Stimulated activated CD8-positive, alpha-beta memory T cell treated with anti-CD3 and anti-CD28 coated beads, Interleukin-15, amount 100 ng/mL, for 4 hours (primary cell): ENCODE measurements at regions not wholly inside any gene's neighbourhood (a gene's known extent, or its start where the extent isn't known, plus 50 kb on each side); places are given as distances from the start of the nearest gene placed in this dataset.

ENCODE experiments used
- DNase-seq, 2 donors: peaks; one replicate each; pipeline ENCODE4 v3.0.0-alpha.2; 2020; ENCODE audit warnings: low read depth in 2 of 2

- no peak for DNase-seq
These were observed 775.8 kb downstream of the MAFB start for GRCh38 chr20:39913274-39913673.

- no peak for DNase-seq
These were observed 777.5 kb downstream of the MAFB start for GRCh38 chr20:39911497-39911896.

DNA sequence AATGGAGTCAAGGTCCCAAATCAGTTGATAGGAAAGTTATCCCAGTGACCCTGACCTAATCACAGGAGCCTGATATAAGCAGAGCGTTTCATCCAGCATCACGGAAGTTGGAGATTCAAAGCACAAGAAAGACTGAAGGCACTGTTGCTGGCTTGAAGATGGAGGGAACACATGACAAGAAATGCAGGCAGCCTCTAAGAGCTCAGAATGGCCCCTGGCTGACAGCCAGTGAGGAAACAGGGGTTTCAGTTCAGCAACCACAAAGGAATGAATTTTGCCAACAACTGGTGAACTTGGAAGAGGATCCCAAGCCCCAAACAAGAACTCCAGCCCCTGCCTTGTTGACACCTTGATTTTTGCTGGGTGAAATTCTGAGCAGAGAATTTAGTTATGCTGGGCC lies 778.5 kb downstream of the MAFB start:
- no peak for DNase-seq

DNA sequence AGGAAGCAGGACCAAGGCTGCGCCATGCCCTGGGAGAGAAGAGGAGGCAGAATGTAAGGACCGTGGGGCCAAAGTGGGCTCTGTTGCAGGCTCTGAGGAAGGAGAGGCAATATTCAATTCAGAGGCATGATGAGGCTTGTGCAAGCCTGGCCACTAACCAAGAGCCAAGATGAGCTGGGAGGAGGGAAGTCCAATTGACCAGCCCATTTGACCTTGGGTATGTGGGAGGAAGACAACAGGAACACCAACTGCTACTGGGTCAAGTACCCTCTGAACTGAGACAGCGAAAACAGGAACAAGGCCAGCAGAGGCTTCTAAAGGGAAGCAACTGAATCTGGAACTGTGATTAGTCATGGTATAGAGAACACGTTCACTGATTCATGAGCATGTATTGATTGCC lies 779.6 kb downstream of the MAFB start:
- DNase-seq = no peak

DNA sequence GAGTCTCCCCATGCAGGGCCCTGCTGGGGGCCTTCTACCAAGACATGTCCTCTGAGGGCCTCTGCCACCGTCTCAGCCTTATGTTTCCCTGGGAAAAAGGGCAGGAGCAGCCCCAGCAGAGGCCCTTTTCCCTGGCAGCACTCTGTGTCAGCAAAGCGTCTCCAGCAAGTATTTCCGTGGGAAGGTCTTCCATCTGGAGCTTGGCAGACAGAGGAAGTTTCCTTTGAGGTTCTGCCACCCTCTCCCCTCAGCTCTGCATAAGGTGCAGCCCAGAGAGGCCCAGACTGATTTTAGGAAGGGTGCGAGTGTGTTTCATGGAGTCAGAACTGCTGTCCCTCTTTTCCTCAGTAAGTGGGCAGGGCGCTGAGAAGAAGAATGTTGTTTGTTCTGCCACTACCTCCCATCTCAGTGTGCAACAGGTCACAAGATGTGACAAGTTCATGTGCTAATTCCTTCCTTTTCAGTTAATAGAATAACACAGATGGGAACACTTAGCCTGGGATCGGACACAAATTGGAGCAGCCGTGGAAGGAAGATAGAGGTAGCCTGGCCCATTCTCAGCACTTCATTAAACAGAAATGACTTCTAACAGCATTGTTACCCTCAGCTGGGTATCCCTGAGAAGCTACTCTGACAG lies 784.4 kb downstream of the MAFB start:
- no peak for DNase-seq

DNA sequence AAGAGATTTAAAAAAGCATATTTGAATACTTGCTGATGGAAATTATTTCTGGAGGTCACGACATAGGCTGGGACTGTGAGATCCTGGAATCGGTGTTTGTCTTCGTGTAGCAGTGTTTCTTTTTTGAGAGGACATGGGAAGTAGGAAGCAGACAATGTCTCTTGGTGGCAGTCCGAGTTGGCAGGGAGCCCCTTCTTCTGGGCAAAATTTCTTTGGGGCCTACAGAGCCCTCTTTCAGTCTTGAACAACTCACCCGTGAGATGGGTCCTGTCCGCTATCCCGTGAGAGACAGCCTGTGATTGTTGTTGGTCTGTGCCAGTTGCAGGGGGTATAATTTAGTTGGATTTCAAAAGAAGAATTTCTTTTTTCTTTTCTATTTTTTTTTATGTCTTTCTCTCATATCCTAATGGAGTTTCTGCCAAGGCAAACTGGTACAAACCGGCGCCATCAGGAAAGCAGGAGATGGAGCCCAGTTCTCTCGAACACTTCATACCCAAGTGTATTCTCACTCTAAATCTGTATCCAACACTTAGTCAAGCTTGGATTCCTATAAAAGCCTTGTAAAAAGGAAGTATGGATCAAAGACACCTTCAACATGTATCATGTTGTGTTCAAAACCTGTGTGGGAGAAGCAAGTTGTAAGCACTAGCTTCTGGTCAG lies 785.1 kb downstream of the MAFB start:
- DNase-seq = no peak

- DNase-seq = no peak
These were observed 789.2 kb downstream of the MAFB start for GRCh38 chr20:39899881-39900280.

DNA sequence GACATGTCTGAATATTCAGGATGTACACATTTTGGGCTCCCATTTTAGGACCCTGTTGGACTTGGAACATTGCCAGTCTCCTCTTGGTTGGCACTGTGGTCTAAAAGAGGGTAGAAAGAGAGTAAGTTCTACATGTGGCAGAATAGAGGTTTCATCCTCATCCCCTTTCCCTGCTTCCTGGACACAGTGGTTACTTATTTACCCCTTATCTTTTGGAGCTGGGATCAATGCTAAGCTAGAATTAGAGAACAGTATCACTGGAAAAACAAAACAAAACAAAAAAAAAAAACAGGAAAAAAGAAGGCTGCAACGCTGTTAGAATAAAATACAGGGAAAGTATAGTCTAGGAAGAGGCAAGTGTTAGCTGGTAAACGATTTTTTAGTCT lies 790.6 kb downstream of the MAFB start:
- no peak for DNase-seq

DNA sequence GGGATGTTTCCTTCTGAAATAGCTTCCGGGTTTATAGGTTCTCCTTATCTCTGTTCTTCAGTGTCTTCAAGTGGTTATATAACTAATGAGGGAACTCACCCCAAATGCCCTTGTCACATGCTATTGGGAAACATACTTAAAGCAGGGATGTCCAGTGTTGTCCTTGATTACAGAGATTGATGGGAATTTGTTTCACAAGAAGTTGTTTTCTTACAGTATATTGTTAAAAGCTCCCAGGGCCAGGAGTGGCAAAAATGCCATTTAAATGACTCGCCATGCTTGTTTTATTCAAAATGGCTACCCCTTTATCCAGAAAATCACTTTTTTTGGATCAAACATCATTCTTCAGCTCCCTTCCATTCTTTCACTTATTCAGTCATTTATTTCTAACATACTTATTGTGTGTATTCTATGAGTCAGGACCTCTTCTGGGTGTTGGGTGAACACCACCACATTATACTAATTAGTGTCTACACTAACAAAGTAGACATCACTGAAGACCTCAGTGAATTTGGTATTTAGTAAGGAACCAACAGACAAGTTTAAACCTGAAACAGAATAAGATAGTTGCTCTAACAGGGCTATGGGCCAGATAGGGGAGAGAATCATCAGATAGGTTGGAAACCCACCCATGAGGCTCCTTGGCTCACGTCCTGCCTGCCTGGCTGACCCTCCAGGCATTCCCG lies 791.1 kb downstream of the MAFB start:
- no peak for DNase-seq

- DNase-seq = no peak
These were observed 792.0 kb downstream of the MAFB start for GRCh38 chr20:39897058-39897457.

- no peak for DNase-seq
These were observed 795.0 kb downstream of the MAFB start for GRCh38 chr20:39894067-39894466.

DNA sequence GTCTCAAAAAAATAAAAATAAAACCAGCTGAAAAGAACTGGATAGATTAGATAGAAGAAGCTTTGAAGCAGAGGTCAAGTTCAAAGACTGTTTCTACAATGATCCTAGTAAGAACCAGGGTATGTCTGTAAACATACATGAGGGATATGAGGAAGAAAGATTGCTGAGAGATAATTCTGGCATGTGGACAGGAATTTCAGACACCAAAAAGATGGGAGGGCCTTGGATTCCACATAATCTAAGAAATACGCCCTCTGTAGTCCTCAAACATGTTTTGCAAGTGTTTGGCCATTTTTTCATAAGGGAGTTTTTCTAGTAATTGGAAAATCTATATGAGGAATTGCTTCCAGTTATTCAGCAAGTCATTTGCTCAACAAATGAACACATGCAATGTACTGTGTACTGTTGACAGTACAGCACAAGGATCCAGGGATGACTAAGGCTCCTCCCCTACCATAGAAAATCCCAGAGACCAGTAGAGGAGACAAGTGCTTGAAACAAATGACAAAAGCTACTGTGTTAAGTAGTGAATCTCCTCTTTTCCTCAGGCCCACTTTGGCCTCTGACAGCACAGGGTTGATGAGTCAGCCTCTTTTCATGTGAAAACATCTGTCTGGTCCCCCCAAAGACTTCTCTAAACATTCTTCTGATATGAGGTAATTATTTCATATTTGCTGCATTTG lies 795.9 kb downstream of the MAFB start:
- no peak for DNase-seq

GRCh38 chr20:39890697-39891096 lies 798.3 kb downstream of the MAFB start:
- no peak for DNase-seq

DNA sequence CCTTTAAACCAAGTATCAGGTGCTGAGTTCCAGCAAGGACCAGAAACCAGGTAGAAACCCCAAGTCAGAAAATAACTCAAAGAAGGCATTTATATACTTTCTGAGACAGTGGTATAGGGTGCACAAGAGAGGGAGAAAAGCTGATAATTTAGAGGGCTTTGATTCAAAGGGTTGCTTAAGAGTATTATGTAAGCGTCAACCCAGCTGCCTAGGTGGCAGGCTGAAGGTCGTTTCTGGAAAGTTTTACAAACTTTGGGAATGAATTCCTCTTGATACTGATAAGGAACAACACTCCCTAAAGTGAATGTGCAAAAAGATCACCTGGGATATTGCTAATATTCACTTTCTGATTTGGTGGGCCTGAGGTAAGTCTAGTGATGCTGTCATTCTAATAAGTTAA lies 800.7 kb downstream of the MAFB start:
- no peak for DNase-seq

- DNase-seq = no peak
These were observed 802.3 kb downstream of the MAFB start for GRCh38 chr20:39886650-39887190.

DNA sequence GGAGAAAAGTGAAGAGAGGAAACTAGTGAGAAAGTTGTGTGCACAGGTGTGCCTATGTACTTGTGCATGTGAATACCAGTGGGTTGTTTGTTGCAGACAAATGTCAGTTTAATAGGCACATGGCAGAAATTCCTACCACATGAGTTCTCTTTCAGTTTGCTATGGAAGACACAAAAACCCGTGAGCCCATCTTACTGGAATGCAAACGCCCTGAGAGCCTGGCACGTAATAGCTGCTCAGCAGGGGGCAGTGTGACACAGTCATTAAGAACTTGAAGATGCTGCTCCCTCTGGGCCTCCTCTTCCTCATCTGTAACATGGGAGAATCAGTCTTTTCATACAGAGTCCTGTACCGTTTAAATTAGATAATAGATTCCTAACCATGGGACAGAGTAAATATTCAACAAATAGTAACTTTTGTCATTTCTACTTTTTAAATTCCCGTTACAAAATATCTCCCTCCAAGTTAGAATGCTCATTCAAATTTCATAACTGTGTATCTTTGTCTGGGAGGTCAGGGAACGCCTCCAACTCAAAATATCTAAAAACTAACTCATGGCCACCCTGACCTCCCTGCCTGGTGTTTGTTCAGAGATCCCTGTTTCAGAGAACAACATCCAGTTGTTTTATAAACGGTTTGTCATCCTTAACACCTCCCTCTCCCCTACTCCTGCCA lies 802.9 kb downstream of the MAFB start:
- DNase-seq = no peak

DNA sequence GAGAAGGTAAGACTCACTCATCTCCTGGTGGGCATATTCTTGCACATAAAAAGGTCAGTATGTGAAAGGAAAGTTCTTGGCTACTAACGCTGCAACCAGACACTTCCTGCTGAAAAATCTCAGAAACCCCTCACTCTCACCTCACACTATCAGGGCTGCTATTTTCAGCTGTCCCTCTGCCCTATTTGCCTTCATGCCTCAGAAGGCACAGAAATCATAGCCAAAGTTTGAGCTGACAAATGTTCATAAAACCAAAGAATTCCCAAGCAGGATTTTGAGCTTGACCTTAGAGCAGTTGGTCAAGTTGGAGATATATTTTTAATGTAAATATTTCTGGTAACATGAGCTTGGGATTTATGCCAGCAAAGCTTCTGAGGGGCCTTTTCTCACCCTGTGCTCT lies 806.2 kb downstream of the MAFB start:
- no peak for DNase-seq

GRCh38 chr20:39880890-39881289 lies 808.1 kb downstream of the MAFB start:
- no peak for DNase-seq

- no peak for DNase-seq
These were observed 809.7 kb downstream of the MAFB start for GRCh38 chr20:39879296-39879695.

- no peak for DNase-seq
These were observed 810.2 kb downstream of the MAFB start for GRCh38 chr20:39878809-39879208.

DNA sequence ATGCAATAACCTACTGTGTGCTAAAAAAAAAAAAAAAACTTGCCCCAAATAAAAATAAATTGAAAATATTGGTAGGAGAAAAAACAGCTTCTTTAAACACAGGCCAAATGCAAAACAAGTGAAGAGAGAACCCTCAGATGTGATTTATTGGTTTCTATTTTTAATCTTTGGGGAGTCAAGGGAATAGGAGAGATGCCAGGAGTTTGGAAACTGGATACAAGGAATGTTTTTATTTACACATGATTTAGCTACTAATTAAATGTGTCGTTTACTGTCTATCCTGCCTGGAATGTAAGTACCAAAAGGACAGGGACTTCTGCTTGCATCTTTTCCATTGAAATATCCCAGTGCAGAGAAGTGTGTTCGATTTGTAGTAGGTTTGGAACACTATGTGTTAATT lies 810.7 kb downstream of the MAFB start:
- DNase-seq = no peak

DNA sequence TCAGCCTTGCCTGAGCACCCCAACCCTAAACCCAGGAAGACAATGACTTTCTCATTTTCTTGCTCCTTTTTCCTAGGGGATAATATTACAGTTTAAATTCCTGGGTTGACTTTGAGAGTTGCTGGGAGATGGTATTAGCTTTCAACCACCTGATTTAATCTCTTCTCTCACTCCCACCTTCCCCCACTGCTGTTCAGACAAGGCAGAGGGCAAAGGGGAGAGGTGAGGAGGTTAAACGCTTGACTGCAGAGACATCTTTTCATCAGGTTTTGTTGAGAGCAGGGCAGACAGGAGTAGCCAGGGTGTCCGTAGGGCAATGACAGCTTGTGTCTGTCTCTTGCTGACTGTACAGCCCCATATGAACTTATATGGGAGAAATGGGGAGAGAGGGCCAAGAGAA lies 811.2 kb downstream of the MAFB start:
- DNase-seq = no peak
